PC-9 (cell line): ENCODE measurements at regions not wholly inside any gene's neighbourhood (a gene's known extent, or its start where the extent isn't known, plus 50 kb on each side); places are given as distances from the start of the nearest gene placed in this dataset.

ENCODE experiments used
- BruUV-seq: library from RNA; stranded (reverse); fragments of 400-500 nt; replicated peaks from 2 replicates; lab custom pipeline; 2021; lab: Mats Ljungman, UMichigan
- CTCF ChIA-PET: fragments of 300-600 bp; sonication (Branson Sonifier 250); formaldehyde crosslinking; loops from one replicate; lab custom pipeline; 2022; ENCODE audit warnings: antibody characterized with exemption; lab: Charles Lee
- POLR2A ChIA-PET: fragments of 300-600 bp; sonication (Branson Sonifier 250); formaldehyde crosslinking; loops from one replicate; lab custom pipeline; 2022; ENCODE audit warnings: antibody characterized with exemption; ENCODE audit not compliant: unreplicated experiment; lab: Charles Lee
- DNase-seq, 2 experiments: peaks; one replicate each; pipeline versions ENCODE4 v3.0.0 to v3.0.0-alpha.2; 2015 to 2022; ENCODE audit warnings: mixed read lengths in 1 of 2
- H2AFZ ChIP-seq: fragments of 200-600 bp; sonication (generic); 2 replicates; pipeline ENCODE4 v1.8.1; 2017; ENCODE audit warnings: antibody characterized with exemption
- H3F3A ChIP-seq: fragments of 200-600 bp; sonication (generic); 2 replicates; pipeline ENCODE4 v1.8.1; 2017; ENCODE audit warnings: antibody characterized with exemption, mild to moderate bottlenecking, low read depth; ENCODE audit not compliant: insufficient read depth
- H3K27ac ChIP-seq: fragments of 200-600 bp; sonication (generic); 2 replicates; pipeline ENCODE4 v1.6.1; 2016; ENCODE audit warnings: mixed run types
- H3K27me3 ChIP-seq: fragments of 200-600 bp; sonication (generic); 2 replicates; pipeline ENCODE4 v1.6.1; 2016; ENCODE audit warnings: low read depth, mixed run types; ENCODE audit not compliant: insufficient read depth
- H3K36me3 ChIP-seq: fragments of 200-600 bp; sonication (generic); 2 replicates; pipeline ENCODE4 v1.6.1; 2016; ENCODE audit warnings: low read depth, mixed run types
- H3K4me1 ChIP-seq: fragments of 200-600 bp; sonication (generic); replicated peaks from 2 replicates; pipeline ENCODE4 v1.6.1; 2016; ENCODE audit warnings: mixed run types; ENCODE audit not compliant: insufficient read depth
- H3K4me2 ChIP-seq: fragments of 200-600 bp; sonication (generic); 2 replicates; pipeline ENCODE4 v1.6.1; 2017; ENCODE audit warnings: mixed run types
- H3K4me3 ChIP-seq: fragments of 200-600 bp; sonication (generic); 2 replicates; pipeline ENCODE4 v1.6.1; 2016; ENCODE audit warnings: mixed run types
- H3K79me2 ChIP-seq: fragments of 200-600 bp; sonication (generic); 2 replicates; pipeline ENCODE4 v1.6.1; 2017; ENCODE audit warnings: low read depth, mixed run types
- H3K9me2 ChIP-seq: fragments of 200-600 bp; sonication (generic); 2 replicates; pipeline ENCODE4 v1.8.1; 2017; ENCODE audit warnings: mild to moderate bottlenecking; ENCODE audit not compliant: insufficient read depth
- H3K9me3 ChIP-seq: fragments of 200-600 bp; sonication (generic); 2 replicates; pipeline ENCODE4 v1.8.1; 2016; ENCODE audit warnings: low read depth; ENCODE audit not compliant: insufficient read depth
- H4K20me1 ChIP-seq: fragments of 200-600 bp; sonication (generic); 2 replicates; pipeline ENCODE4 v1.8.1; 2017; ENCODE audit not compliant: insufficient read depth
- CTCF ChIP-seq: fragments of 200-600 bp; sonication (generic); conservative IDR thresholded peaks from 2 replicates; pipeline ENCODE4 v1.6.1; 2017; ENCODE audit warnings: mixed run types, antibody characterized with exemption, mild to moderate bottlenecking, moderate library complexity
- EZH2 ChIP-seq: fragments of 200-600 bp; sonication (generic); IDR thresholded peaks from 2 replicates; pipeline ENCODE4 v1.8.0; 2017; ENCODE audit warnings: antibody characterized with exemption, low read depth
- intact Hi-C: fragments of 100-400 bp; cut with micrococcal nuclease; formaldehyde crosslinking; loops from one replicate; pipeline ENCODE4 v1.10.0; 2022; ENCODE audit not compliant: unreplicated experiment

DNA sequence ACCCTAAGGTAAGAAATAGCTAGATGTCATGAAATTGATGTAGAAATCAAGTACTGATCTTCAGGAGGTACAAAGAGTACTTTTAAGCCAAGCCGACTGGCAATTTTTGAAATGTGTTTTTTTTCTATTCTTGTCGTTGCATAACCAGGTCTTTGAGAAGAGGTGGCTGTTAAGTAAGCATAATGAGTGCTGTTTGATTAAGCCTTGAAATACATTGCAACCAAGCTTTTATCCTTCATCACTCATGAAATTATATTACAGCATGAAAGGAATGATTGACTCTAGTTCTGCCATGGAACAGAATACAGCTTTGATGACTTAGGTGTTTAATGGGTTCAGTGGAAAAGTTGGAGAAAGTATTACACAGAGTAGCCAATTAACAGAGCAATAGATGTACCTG, 1720.2 kb upstream of the SEL1L start:
- Histone ChIP-seq H3K4me3 (no peak overlapping the region), H3K9me2 (no peaks in the 10 kb centered on the region), H3K27ac (no peak overlapping the region), H2AFZ (no peak overlapping the region), H3K4me1 (no peaks in the 10 kb centered on the region), H4K20me1 (no peaks in the 10 kb centered on the region), H3K79me2 (no peaks in the 10 kb centered on the region), H3K27me3 (no peaks in the 10 kb centered on the region), H3K9me3 (no peaks in the 10 kb centered on the region), H3K4me2 (no peak overlapping the region), H3F3A (no peaks in the 10 kb centered on the region), H3K36me3 (no peaks in the 10 kb centered on the region)
- DNase-seq = no peak
- CTCF ChIA-PET = no interaction called here
- intact Hi-C loops = no loop called here
- TF ChIP-seq EZH2 (no peak), CTCF (no peak)
- BruUV-seq = no TSS peak
- POLR2A ChIA-PET = no interaction called here

GRCh38 chr14:83255015-83255726, 1721.5 kb upstream of the SEL1L start:
- Histone ChIP-seq H2AFZ (no peak overlapping the region), H3K27me3 (no peaks in the 10 kb centered on the region), H3K79me2 (no peaks in the 10 kb centered on the region), H3K9me2 (no peaks in the 10 kb centered on the region), H3K27ac (no peak overlapping the region), H3K4me3 (no peak overlapping the region), H3K36me3 (no peaks in the 10 kb centered on the region), H3K9me3 (no peaks in the 10 kb centered on the region), H3K4me1 (no peaks in the 10 kb centered on the region), H3F3A (no peaks in the 10 kb centered on the region), H4K20me1 (no peaks in the 10 kb centered on the region), H3K4me2 (no peak overlapping the region)
- no TSS peak for BruUV-seq
- CTCF ChIA-PET = no interaction called here
- TF ChIP-seq CTCF = no peak
- TF ChIP-seq EZH2 = no peak
- no peak for DNase-seq
- intact Hi-C loops = no loop called here
- POLR2A ChIA-PET = no interaction called here

GRCh38 chr14:83255727-83256090, 1722.1 kb upstream of the SEL1L start:
- no peak overlapping the region for H2AFZ ChIP-seq
- no peaks in the 10 kb centered on the region for H3K36me3 ChIP-seq
- H3K79me2 ChIP-seq = no peaks in the 10 kb centered on the region
- H3K4me2 ChIP-seq = no peak overlapping the region
- ChIA-PET CTCF (no interaction called here), POLR2A (no interaction called here)
- H4K20me1 ChIP-seq = no peaks in the 10 kb centered on the region
- no peaks in the 10 kb centered on the region for H3F3A ChIP-seq
- TF ChIP-seq CTCF = no peak
- no peak for TF ChIP-seq EZH2
- no peaks in the 10 kb centered on the region for H3K9me2 ChIP-seq
- BruUV-seq = no TSS peak
- no peaks in the 10 kb centered on the region for H3K4me1 ChIP-seq
- H3K4me3 ChIP-seq = no peak overlapping the region
- no peak for DNase-seq
- H3K27ac ChIP-seq = no peak overlapping the region
- H3K27me3 ChIP-seq = no peaks in the 10 kb centered on the region
- H3K9me3 ChIP-seq = no peaks in the 10 kb centered on the region
- intact Hi-C loops = no loop called here
